ENCODE measurements at regions not wholly inside any gene's neighbourhood (a gene's known extent, or its start where the extent isn't known, plus 50 kb on each side); places are given as distances from the start of the nearest gene placed in this dataset.

DNA sequence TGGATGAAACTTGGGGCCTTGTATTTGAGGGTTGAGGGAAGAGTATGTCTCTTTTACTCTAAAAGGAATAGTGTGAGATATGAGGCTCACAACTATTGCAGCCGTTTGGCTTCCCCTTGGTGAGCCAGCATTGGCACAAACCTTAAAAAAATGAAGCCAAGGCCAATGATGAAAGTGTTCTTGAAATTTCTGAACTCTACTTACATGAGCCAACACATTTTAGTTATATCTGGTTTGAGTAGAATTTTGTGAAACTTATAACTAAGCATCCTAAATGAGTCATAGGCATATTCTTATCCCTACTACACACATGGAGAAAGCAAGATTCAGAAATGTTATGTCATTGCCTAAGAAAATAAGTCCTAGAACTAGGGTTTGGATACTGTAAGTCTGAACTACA is 55.3 kb upstream of the ACSS3 start:
- no peak for DNase-seq

DNA sequence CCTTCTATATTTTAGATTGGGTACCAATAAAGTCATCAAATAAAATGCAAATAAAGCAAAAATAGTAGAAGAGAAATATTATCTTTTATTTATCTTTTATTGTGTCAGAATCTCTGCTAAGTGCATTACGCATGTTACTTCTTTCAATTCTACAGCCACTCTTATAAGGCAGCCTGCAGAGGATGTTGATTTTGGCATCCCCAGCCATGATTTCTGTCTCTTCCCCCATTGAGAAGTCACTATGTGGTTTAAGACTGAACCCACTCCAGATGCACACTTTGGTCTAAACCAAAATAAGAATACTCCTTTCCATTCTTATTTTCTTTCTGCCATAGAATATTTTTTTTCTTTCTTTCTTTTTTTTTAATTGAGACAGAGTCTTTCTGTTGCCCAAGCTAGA is 56.0 kb upstream of the ACSS3 start:
- DNase-seq = no peak

DNA sequence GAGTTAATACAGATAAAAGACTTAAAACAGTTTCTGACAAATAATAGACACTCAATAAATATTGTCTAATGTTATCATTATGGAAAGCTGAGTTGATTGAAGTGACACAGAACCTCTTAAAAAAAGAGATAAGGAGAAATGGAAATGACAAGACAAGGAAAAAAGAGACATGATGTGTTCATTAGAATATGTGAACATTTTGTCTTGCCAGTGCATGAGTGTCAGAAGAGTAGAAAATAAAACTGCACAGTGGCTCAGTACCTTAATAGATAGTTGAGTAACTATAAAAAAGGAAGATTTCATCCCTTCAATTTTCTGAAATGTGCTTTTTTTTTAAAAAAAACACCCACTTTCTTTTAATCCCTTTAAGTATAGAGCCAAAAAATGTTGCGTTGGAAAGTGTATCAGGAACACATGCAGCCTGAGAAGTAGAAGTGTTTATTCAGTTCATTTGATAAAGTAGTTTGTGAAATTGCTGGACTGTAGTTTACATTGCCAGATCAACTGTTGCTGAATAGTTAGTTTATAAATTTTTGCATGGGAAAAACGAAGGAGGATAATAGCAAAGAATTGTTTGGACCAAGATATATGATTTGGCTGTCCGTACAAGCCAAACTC is 56.6 kb upstream of the ACSS3 start:
- DNase-seq = no peak

DNA sequence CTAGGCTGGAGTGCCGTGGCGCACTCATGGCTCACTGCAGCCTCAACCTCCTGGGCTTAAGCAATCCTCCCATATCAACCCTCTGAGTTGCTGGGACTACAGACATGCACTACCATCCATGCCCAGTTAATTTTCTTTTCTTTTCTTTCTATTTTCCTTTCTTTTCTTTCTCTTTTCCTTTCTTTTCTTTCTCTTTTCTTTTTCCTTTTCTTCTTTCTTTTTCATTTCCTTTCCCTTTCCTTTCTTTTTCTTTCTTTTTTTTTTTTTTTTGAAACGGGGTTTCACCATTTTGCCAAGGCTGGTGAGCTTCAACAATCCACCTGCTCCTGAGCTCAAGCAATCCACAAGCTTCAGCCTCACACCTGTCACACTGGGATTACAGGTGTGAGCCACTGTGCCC is 60.1 kb upstream of the ACSS3 start:
- DNase-seq = no peak

DNA sequence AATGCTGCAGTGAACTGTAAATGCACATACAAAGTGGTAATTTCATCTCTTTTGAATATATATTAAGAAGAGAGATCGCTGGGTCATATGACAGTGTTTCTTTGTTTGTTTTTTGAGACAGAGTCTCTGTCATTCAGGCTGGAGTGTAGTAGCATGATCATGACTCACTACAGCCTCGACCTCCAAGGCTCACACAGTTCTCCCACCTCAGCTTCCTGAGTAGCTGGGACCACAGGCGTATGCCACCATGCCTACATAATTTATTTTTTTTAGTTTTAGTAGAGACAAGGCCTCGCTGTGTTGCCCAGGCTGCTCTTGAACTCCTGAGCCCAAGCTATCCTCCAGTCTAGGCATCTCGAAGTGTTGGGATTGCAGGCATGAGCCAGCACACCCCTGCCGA is 62.4 kb upstream of the ACSS3 start:
- DNase-seq = no peak

DNA sequence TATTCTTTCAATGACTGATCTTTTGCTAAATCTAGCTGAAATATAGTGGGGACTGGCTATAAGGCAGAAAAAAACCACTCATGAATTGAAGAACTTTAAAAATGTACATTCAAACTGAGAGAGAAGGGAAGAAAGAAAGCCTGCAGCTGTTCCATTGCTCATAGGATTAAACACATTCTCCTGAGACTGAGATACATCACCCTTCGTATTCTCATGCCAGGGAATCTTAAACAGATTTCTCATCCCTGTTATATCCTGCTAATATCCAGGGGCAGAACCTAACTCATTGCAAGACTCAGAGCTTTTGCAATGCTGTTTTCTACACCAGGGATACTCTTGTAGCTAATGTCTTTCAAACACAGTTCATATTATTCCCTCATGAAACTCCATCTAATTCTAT is 67.2 kb upstream of the ACSS3 start:
- DNase-seq = peak in 2 of 3 donors; percentile 9 to 47

DNA sequence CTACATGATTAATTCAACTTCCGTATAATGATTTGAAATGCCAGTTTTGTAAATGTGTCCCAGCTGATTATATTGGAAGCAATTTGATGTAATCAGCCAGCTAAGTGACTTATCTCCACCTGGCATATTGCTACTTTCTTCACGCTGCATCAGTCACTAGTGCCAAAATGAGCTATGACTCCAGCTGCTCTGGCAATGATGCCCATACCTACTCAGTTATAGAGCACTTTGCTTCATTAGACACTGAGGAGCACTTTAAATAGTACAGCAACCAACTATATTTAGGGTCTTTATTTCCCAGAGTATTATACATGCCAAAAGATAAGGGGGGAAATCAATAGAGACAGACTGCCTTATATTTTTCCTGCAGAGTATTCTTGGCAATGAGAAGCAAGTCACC is 67.9 kb upstream of the LIN7A start:
- DNase-seq = peak in 2 of 3 donors; percentile 18 to 20

DNA sequence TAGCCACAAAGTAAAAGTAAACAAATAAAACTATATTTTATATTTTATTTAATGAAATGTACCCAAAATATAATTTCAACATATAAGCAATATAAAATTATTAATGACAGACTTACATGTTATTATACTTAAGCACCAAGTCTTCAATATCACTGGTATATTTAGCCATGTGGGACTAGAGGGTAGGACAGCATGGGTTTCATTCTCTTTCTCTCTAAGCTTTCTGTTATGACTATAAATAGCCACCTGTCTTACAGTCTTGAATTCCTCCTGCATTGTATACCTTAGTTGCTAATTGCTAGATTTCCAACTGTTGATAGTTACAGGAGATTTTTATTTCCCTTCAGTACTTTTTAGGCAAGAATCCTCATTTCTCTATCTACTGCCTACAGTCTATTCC is 63.1 kb upstream of the LIN7A start:
- DNase-seq = no peak

DNA sequence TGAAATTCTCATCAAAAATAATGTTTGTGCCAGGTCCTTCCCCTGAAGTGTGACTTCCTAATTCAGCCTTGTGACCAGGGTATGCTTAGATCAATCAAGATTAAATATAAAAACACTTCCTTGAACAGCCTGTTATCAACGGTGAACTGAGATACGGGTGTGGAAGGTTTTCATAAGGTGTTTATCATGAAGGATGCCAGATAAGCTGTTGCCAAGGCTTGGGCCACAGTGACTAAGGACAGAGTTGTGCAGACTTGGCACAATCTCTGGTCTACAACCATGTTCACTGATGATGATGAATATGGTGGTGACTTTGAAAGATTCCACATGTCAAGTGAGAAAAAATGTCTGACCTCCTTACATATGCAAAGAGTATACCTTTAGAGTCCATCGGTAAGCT is 51.3 kb upstream of the LIN7A start:
- DNase-seq = no peak

Measured in muscle of back (tissue), 3 donors.